ENCODE measurements at regions not wholly inside any gene's neighbourhood (a gene's known extent, or its start where the extent isn't known, plus 50 kb on each side); places are given as distances from the start of the nearest gene placed in this dataset.
"Not testable (repeated sequence)": the region's sequence is repeated elsewhere in the genome, so short reads cannot be mapped to it uniquely, and the experiment has no call there.

DNA sequence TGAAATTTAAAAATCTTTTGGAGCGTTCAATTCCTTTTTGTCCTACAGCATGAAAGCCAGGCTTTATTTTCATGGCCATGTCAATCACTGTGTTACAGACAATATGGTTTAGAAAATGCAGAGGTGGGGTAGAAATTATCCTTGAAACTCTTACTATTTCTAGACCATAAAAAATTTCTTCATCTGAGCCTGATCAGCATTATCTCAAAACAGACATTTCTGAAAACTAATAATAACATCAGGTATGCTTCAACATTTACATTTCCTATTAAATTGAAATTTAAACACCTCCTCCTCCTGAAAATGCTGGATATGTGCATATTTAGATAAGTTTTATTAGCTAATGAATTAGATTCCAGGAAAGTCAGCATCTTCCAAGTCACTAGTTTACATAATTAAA, 570.6 kb downstream of the RIT2 start:
- DNase-seq (ENCODE audit: low read depth in 3 of 3): no peak

GRCh38 chr18:42545825-42546224, 569.7 kb downstream of the RIT2 start:
- DNase-seq (ENCODE audit: low read depth in 3 of 3): no peak

- DNase-seq (ENCODE audit: low read depth in 3 of 3): no peak
Measured at GRCh38 chr18:42548493-42548892, 567.0 kb downstream of the RIT2 start.

- no peak for DNase-seq (ENCODE audit: low read depth in 3 of 3)
Measured at GRCh38 chr18:42549596-42549995, 565.9 kb downstream of the RIT2 start.

DNA sequence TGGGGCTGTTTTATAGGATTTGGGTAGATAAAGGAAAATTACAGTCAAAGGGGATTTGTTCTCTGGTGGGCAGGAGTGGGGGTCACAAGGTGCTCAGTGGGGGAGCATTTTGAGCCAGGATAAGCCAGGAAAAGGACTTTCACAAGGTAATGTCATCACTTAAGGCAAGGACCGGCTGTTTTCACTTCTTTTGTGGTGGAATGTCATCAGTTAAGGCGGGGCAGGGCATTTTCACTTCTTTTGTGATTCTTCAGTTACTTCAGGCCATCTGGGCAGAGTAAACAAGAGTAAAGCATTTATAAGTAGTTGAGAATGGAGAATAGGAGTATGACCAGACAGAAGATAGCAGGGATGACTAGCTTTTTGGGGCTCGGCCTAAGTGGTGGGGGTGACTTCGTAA, 562.9 kb downstream of the RIT2 start:
- DNase-seq (ENCODE audit: low read depth in 3 of 3): not testable (repeated sequence)

- DNase-seq (ENCODE audit: low read depth in 3 of 3): no peak
Measured at GRCh38 chr18:42559069-42559690, 556.3 kb downstream of the RIT2 start.

GRCh38 chr18:42561521-42561920, 554.0 kb downstream of the RIT2 start:
- no peak for DNase-seq (ENCODE audit: low read depth in 3 of 3)

- DNase-seq (ENCODE audit: low read depth in 3 of 3): no peak
Measured at GRCh38 chr18:42563995-42564394, 551.5 kb downstream of the RIT2 start.

GRCh38 chr18:42564761-42565160, 550.7 kb downstream of the RIT2 start:
- no peak for DNase-seq (ENCODE audit: low read depth in 3 of 3)

DNA sequence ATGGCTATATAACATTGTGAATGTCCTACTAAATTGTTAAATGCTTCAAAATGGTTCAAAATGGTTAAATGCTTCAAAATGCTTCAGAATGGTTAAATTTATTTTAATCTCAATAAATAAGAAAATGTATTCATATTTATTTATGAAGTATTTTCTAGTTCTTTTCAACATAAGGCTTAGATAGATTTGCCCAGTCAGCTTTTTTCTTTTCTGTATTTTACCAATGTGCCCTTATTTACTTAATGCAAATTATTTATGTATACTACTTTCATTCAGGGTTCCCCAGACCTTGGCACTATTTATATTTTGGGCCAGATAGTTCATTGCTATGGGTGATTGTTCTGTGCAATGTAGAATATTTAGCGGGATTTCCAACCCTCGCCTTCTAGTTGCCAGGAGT, 546.7 kb downstream of the RIT2 start:
- DNase-seq (ENCODE audit: low read depth in 3 of 3): no peak

GRCh38 chr18:42574871-42575270, 540.6 kb downstream of the RIT2 start:
- no peak for DNase-seq (ENCODE audit: low read depth in 3 of 3)

DNA sequence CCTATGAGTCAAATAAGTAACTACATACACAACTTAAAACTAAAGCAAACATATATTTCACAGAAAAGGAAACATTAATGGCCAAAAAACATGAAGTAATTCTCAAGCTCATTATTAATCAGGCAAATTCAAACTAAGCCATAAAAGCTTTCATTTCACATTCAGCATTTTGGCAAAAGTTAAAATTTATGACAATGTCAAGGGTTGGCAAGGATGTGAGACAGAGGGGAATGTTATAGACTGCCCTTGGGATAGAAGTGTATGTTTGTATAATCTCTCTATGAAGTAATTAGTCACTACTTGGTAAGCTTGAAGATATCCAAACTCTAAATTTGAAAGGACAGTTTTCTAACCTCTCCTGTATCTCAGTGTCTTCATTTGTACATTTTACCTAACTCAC, 539.4 kb downstream of the RIT2 start:
- DNase-seq (ENCODE audit: low read depth in 3 of 3): no peak

DNA sequence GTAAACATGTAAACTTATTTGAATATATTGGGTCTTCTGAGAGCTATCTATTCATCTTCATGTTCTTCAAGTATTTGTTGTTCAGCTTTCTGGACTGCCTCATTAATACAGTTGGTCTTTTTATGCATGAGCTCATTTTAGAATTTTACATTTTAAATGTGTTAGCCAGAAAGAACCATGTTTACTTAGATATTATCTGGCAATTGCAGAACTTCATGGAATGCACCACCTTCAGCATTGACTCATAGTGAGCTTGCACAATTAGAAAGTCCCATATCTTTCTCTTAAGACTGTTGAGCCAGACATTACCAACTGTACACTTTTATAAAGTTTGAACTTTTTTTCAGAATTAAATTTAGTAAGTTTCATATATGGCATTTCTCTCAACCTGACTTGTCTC, 536.7 kb downstream of the RIT2 start:
- DNase-seq (ENCODE audit: low read depth in 3 of 3): no peak

DNA sequence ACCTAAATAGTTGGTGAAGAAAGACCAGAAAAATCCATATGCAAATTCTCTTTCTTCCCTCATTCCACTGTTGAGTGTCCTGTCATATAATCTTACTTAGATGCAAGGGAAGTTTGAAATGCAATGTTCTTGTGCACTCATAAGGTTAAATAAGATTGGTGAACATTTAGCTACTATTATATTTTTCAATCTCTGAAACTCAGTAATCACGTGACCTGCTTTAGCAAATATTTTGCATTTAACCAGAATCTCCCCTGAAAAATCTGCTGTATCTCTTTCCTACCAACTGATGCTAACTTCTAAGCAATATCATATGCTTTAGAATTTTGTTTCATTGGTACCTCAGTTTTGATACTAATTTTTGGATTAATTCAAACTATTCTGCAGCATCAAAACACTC, 533.2 kb downstream of the RIT2 start:
- DNase-seq (ENCODE audit: low read depth in 3 of 3): no peak

DNA sequence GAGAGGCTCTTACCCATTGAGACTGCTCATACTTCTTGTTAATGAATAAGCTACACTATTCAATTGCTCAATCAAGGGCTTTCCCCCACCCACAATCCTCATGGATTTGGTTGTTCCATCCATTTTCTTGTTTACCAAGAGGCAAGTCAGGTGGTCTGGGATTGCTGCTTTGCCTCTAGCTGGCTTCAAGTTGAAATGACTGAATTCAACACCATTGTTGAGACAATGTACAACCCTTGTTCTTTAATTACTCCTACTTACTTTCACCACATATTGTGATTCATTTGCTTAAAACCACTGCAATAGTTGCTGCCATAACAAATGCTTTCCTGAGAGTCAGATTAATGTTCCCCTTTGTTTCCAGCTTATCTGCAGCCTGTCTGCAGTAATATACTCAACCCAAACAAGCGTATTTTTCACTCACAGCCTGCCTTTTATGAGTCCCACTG, 532.2 kb downstream of the RIT2 start:
- no peak for DNase-seq (ENCODE audit: low read depth in 3 of 3)

GRCh38 chr18:42586601-42587000, 528.9 kb downstream of the RIT2 start:
- no peak for DNase-seq (ENCODE audit: low read depth in 3 of 3)

- DNase-seq (ENCODE audit: low read depth in 3 of 3): no peak
Measured at GRCh38 chr18:42588786-42589185, 526.7 kb downstream of the RIT2 start.

GRCh38 chr18:42604820-42605219, 510.7 kb downstream of the RIT2 start:
- DNase-seq (ENCODE audit: low read depth in 3 of 3): no peak

DNA sequence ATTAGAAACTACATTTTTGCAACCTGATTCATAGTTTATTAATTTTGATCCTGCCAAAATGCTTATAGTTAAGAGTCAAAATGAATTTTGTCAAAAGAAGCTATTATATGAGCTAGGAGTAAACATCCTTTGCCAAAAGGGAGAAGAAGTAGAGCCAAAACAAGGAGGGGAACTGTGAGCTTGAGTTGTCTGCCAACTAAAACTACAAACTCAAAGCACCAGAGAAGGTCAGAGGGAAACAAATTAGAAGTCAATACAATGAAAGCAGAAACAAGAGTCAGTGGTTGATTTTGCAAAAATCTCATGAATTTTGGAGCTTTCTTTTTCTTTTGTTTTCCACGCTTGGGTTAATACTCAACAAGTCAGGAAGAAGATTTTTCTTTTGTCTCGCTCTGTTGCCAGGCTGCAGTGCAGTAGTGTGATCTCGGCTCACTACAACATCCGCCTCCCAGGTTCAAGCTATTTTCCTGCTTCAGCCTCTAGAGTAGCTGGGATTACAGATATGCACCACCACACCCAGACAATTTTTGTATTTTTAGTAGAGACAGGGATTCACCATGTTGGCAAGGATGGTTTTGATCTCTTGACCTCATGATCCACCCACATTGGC, 508.5 kb downstream of the RIT2 start:
- no peak for DNase-seq (ENCODE audit: low read depth in 3 of 3)

DNA sequence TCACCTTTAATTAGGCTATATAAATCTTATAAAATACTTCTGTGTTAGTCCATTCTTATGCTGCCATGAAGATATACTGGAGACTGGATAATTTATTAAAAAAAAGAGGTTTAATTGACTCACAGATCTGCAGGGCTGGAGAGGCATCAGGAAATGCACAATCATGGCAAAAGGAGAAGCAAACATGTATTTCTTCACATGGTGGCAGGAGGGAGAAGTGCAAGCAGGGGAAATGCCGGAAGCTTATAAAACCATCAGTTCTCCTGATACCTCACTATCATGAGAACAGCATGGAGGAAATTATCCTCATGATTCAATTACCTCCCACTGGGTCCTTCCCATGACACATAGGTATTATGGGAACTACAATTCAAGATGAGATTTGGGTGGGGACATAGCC, 504.4 kb downstream of the RIT2 start:
- DNase-seq (ENCODE audit: low read depth in 3 of 3): no peak

DNA sequence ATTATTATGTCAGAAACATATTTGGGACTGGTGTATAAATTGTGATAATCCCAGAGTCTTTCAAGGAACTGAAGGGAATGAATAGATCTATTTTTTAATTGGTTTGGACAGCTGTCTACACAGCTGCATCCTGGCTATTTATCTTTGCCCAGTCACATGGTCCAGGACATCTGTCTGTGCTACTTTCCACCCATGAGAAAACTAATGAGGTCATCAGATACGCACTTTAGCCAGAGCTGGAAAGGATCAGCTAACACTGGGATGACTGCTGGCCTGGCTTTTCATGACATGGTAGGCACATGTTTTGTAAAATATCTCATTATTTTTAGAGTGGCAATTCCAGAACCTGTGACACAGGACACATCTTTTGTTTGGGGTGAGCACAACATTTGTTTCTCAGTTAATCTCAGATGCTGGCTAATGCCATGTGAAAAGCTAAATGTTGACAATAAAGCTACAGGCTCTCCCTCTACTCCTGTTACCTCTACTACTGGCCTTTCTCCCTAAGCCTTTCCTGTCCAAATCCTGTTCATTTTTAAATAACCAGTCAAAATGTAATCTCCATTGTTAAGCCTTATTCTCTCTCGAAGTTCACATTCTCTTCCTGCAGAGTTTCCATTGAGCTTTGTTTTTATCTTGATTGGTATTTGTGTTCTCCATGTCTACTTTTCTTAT, 500.7 kb downstream of the RIT2 start:
- no peak for DNase-seq (ENCODE audit: low read depth in 3 of 3)

GRCh38 chr18:42617221-42617620, 498.3 kb downstream of the RIT2 start:
- DNase-seq (ENCODE audit: low read depth in 3 of 3): no peak

DNA sequence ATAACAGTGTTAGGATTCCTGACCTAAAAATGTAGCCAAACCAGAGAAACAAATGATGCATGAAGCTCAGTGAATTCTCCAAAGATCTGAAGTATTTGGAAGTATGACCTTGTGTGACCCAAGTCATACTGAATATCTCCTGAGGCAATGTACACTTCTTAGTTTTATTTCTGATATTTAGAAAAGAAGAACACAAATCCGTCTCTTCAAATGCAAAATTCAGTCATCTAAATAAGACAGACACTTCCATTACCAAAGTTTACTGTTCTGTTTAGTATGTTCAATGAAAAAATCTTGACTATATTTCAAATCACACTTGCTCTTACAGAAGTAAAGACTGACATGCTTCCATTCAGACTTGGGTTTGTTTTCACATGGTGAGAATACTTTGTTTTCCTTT, 495.7 kb downstream of the RIT2 start:
- DNase-seq (ENCODE audit: low read depth in 3 of 3): no peak

Measured in stimulated activated CD4-positive, alpha-beta T cell treated with anti-CD3 and anti-CD28 coated beads, TNF-alpha, amount 100 ng/mL, for 24 hours (primary cell).